Psoas muscle (tissue), 7 donors: ENCODE measurements at regions not wholly inside any gene's neighbourhood (a gene's known extent, or its start where the extent isn't known, plus 50 kb on each side); places are given as distances from the start of the nearest gene placed in this dataset.

Experiments
- ATAC-seq, 4 donors: fragments of 200-7000 bp; cut with Tn5 transposase; one replicate each; pipeline ENCODE4 v1.9.1; 2020; ENCODE audit warnings: moderate library complexity in 3 of 4, mild to moderate bottlenecking in 2 of 4
- DNase-seq, 2 donors: peaks; one replicate each; pipeline ENCODE4 v3.0.0-alpha.2; 2020
- H3K27ac ChIP-seq: fragments of 200-600 bp; one replicate; pipeline ENCODE4 v1.8.0; 2022
- H3K27me3 ChIP-seq, 3 donors: fragments of 200-600 bp in 1 of 3; one replicate each; pipeline versions ENCODE4 v1.6.1 to v1.8.0; 2013 to 2022; ENCODE audit warnings: low read length in 2 of 3, mild to moderate bottlenecking in 2 of 3, moderate library complexity in 1 of 3; ENCODE audit not compliant: insufficient read depth in 3 of 3
- H3K36me3 ChIP-seq, 2 donors: fragments of 200-600 bp in 1 of 2; one replicate each; pipeline versions ENCODE4 v1.6.1 to v1.8.0; 2013 to 2022; ENCODE audit warnings: low read depth in 1 of 2, mild to moderate bottlenecking in 1 of 2, moderate library complexity in 1 of 2; ENCODE audit not compliant: insufficient read depth in 1 of 2
- H3K4me1 ChIP-seq: fragments of 200-600 bp; one replicate; pipeline ENCODE4 v1.8.0; 2022
- H3K4me3 ChIP-seq: fragments of 200-600 bp; one replicate; pipeline ENCODE4 v1.8.0; 2022; ENCODE audit warnings: mild to moderate bottlenecking
- H3K9me3 ChIP-seq: fragments of 200-600 bp; one replicate; pipeline ENCODE4 v1.8.0; 2022
- CTCF ChIP-seq: fragments of 200-600 bp; IDR thresholded peaks from one replicate; pipeline ENCODE4 v1.8.0; 2022; ENCODE audit warnings: antibody characterized with exemption
- WGBS, 3 donors: extraction: QIAGEN DNeasy Blood & Tissue Kit; methylation state at CpG; one replicate each; pipeline versions ENCODE4 v1.1.6 to v1.1.7; 2013; 5-methylcytosine and 5-hydroxymethylcytosine counted together
- intact Hi-C, 2 donors: fragments of 100-400 bp; cut with DNase I; formaldehyde crosslinking; loops; one replicate each; pipeline versions ENCODE4 v1.11.0 to v1.14.2; 2022
- donor health status: healthy with polysubstance abuse.
- donor health status: DM: no; HTN: no; CAD: no; lungs with moderate emphysema.
- donor health status: Bipolar disorder and iron deficiency.
- donor health status: healthy.
- donor health status: DM: yes; HTN: yes; CAD: no.
- donor health status: DM: no; HTN: no; CAD: no.
- donor health status: DM: yes; HTN: yes; CAD: no.

GRCh38 chr7:156198277-156198676 lies 386.0 kb upstream of the SHH start:
- peaks cover 0 to 2% (median 0%) of the 10 kb centered on the region in 3 donors for H3K27me3 ChIP-seq
- intact Hi-C loops = no loop called here
- H3K27ac ChIP-seq = no peak overlapping the region
- no peak overlapping the region for H3K4me3 ChIP-seq
- no peaks in the 10 kb centered on the region for H3K4me1 ChIP-seq
- no peaks in the 10 kb centered on the region for H3K9me3 ChIP-seq
- ATAC-seq (no peak), DNase-seq (no peak)
- WGBS, 3 donors = 82 to 88% (median 86%) methylated on average over 9 of the region's 9 CpGs
- H3K36me3 ChIP-seq = no peaks in the 10 kb centered on the region
- no peak for TF ChIP-seq CTCF

GRCh38 chr7:156196649-156197048 lies 384.4 kb upstream of the SHH start:
- ATAC-seq (no peak), DNase-seq (no peak)
- no peak for TF ChIP-seq CTCF
- H3K9me3 ChIP-seq = no peaks in the 10 kb centered on the region
- no peak overlapping the region for H3K4me3 ChIP-seq
- H3K27ac ChIP-seq = no peak overlapping the region
- peaks cover 0 to 2% (median 0%) of the 10 kb centered on the region in 3 donors for H3K27me3 ChIP-seq
- H3K36me3 ChIP-seq = no peaks in the 10 kb centered on the region
- intact Hi-C loops = no loop called here
- H3K4me1 ChIP-seq = no peaks in the 10 kb centered on the region
- 82 to 87% (median 82%) methylated on average over 13 of the region's 13 CpGs for WGBS, 3 donors

GRCh38 chr7:156195276-156195675 lies 383.0 kb upstream of the SHH start:
- 39 to 43% (median 41%) methylated on average over 4 of the region's 4 CpGs for WGBS, 3 donors
- intact Hi-C loops = no loop called here

GRCh38 chr7:156194813-156195212 lies 382.6 kb upstream of the SHH start:
- peaks cover 0 to 2% (median 0%) of the 10 kb centered on the region in 3 donors for H3K27me3 ChIP-seq
- no peaks in the 10 kb centered on the region for H3K9me3 ChIP-seq
- no peaks in the 10 kb centered on the region for H3K36me3 ChIP-seq
- intact Hi-C loops = no loop called here
- no peak for TF ChIP-seq CTCF
- WGBS, 3 donors = 32 to 38% (median 33%) methylated on average over 10 to 11 of the region's 11 CpGs
- H3K27ac ChIP-seq = no peak overlapping the region
- no peak overlapping the region for H3K4me3 ChIP-seq
- no peaks in the 10 kb centered on the region for H3K4me1 ChIP-seq
- DNase-seq (no peak), ATAC-seq (no peak)

More at GRCh38 chr7:156195276-156195675, 383.0 kb upstream of the SHH start:
- TF ChIP-seq CTCF = no peak
- no peaks in the 10 kb centered on the region for H3K4me1 ChIP-seq
- no peak for ATAC-seq
- DNase-seq = no peak
- peaks cover 0 to 2% (median 0%) of the 10 kb centered on the region in 3 donors for H3K27me3 ChIP-seq
- no peak overlapping the region for H3K27ac ChIP-seq
- H3K9me3 ChIP-seq = no peaks in the 10 kb centered on the region
- H3K36me3 ChIP-seq = no peaks in the 10 kb centered on the region
- no peak overlapping the region for H3K4me3 ChIP-seq

- intact Hi-C loops = no loop called here
- Histone ChIP-seq H3K9me3 (no peaks in the 10 kb centered on the region), H3K27me3 (peaks cover 0 to 2% (median 0%) of the 10 kb centered on the region in 3 donors), H3K4me3 (no peak overlapping the region), H3K36me3 (no peaks in the 10 kb centered on the region), H3K27ac (no peak overlapping the region), H3K4me1 (no peaks in the 10 kb centered on the region)
- no peak for TF ChIP-seq CTCF
- DNase-seq (no peak), ATAC-seq (no peak)
- 62 to 73% (median 70%) methylated on average over 4 of the region's 4 CpGs for WGBS, 3 donors
Measured at GRCh38 chr7:156192921-156193320, 380.7 kb upstream of the SHH start.
